HG02852 (cell line): ENCODE measurements at regions not wholly inside any gene's neighbourhood (a gene's known extent, or its start where the extent isn't known, plus 50 kb on each side); places are given as distances from the start of the nearest gene placed in this dataset.
"Not testable (repeated sequence)": the region's sequence is repeated elsewhere in the genome, so short reads cannot be mapped to it uniquely, and the experiment has no call there.

ENCODE experiments used
- ATAC-seq: cut with Tn5 transposase; IDR thresholded peaks from one replicate; pipeline ENCODE4 v1.9.1; 2021; ENCODE audit warnings: mild to moderate bottlenecking, moderate library complexity; ENCODE audit not compliant: unreplicated experiment

GRCh38 chr10:65172249-65172648 is 1651.0 kb downstream of the REEP3 start:
- ATAC-seq: no peak

GRCh38 chr10:65176994-65177393 is 1655.8 kb downstream of the REEP3 start:
- no peak for ATAC-seq

- ATAC-seq: no peak
These were observed 1662.0 kb downstream of the REEP3 start for GRCh38 chr10:65183236-65183635.

- ATAC-seq: not testable (repeated sequence)
These were observed 1665.5 kb downstream of the REEP3 start for GRCh38 chr10:65186668-65187067.

GRCh38 chr10:65194126-65194525 is 1672.9 kb downstream of the REEP3 start:
- ATAC-seq: no peak

GRCh38 chr10:65194555-65194954 is 1673.4 kb downstream of the REEP3 start:
- no peak for ATAC-seq

GRCh38 chr10:65196111-65196510 is 1674.9 kb downstream of the REEP3 start:
- no peak for ATAC-seq

GRCh38 chr10:65197935-65198334 is 1676.7 kb downstream of the REEP3 start:
- no peak for ATAC-seq

- ATAC-seq: no peak
These were observed 1680.3 kb downstream of the REEP3 start for GRCh38 chr10:65201491-65201890.

- ATAC-seq: no peak
These were observed 1683.8 kb downstream of the REEP3 start for GRCh38 chr10:65204999-65205398.

- no peak for ATAC-seq
These were observed 1692.0 kb downstream of the REEP3 start for GRCh38 chr10:65213170-65213569.

- ATAC-seq: no peak
These were observed 1698.2 kb downstream of the REEP3 start for GRCh38 chr10:65219444-65219843.

GRCh38 chr10:65231148-65231547 is 1694.7 kb upstream of the LRRTM3 start:
- no peak for ATAC-seq

- ATAC-seq: no peak
These were observed 1691.6 kb upstream of the LRRTM3 start for GRCh38 chr10:65234261-65234660.

GRCh38 chr10:65235266-65235665 is 1690.6 kb upstream of the LRRTM3 start:
- no peak for ATAC-seq

GRCh38 chr10:65235846-65236245 is 1690.0 kb upstream of the LRRTM3 start:
- no peak for ATAC-seq

- no peak for ATAC-seq
These were observed 1660.3 kb upstream of the LRRTM3 start for GRCh38 chr10:65265451-65265954.

- not testable (repeated sequence) for ATAC-seq
These were observed 1656.3 kb upstream of the LRRTM3 start for GRCh38 chr10:65269551-65269950.

- no peak for ATAC-seq
These were observed 1654.9 kb upstream of the LRRTM3 start for GRCh38 chr10:65270969-65271368.

GRCh38 chr10:65273115-65273514 is 1652.7 kb upstream of the LRRTM3 start:
- ATAC-seq: no peak

GRCh38 chr10:65275296-65275695 is 1650.5 kb upstream of the LRRTM3 start:
- ATAC-seq: no peak

GRCh38 chr10:65284495-65285041 is 1641.3 kb upstream of the LRRTM3 start:
- ATAC-seq: no peak

GRCh38 chr10:65285726-65286125 is 1640.1 kb upstream of the LRRTM3 start:
- not testable (repeated sequence) for ATAC-seq
